ENCODE measurements at regions not wholly inside any gene's neighbourhood (a gene's known extent, or its start where the extent isn't known, plus 50 kb on each side); places are given as distances from the start of the nearest gene placed in this dataset.

DNA sequence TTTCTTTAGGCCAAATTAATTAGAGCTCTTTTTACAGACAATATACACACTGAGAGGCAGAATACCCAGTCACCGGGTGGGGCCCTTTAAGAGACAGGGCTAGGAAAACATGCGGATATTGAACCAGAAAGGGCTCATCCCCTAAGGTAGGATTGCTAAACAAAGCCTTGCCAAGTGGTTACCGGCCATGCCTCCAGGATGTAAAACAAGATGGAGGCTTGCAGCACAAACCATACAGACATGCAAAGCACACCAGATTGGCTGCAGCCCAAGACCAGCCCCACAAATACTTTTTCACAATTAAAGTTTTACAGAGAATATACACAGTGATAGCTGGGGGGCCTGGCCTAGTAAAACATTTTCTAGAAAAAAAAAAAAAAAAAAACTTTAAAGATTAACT is 210.0 kb downstream of the KLHL4 start:
- H3K27ac Mint-ChIP-seq = no peak overlapping the region
- H3K9me3 Mint-ChIP-seq = no peaks in the 10 kb centered on the region
- TF ChIP-seq, protein P1, sequence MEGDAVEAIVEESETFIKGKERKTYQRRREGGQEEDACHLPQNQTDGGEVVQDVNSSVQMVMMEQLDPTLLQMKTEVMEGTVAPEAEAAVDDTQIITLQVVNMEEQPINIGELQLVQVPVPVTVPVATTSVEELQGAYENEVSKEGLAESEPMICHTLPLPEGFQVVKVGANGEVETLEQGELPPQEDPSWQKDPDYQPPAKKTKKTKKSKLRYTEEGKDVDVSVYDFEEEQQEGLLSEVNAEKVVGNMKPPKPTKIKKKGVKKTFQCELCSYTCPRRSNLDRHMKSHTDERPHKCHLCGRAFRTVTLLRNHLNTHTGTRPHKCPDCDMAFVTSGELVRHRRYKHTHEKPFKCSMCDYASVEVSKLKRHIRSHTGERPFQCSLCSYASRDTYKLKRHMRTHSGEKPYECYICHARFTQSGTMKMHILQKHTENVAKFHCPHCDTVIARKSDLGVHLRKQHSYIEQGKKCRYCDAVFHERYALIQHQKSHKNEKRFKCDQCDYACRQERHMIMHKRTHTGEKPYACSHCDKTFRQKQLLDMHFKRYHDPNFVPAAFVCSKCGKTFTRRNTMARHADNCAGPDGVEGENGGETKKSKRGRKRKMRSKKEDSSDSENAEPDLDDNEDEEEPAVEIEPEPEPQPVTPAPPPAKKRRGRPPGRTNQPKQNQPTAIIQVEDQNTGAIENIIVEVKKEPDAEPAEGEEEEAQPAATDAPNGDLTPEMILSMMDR (IDR thresholded peaks at IDR 0.05) = no peak
- Histone ChIP-seq H3K4me3 (ENCODE audit: low read length) (no peak overlapping the region), H3K27me3 (ENCODE audit: control insufficient read depth in 1 of 2, insufficient read depth in 2 of 2, low read length in 2 of 2) (no peaks in the 10 kb centered on the region), H3K4me1 (ENCODE audit: insufficient read depth, low read length) (no peaks in the 10 kb centered on the region), H3K9me3 (ENCODE audit: control insufficient read depth in 1 of 2, insufficient read depth in 1 of 2, low read length in 2 of 2) (peaks cover 0 to 4% of the 10 kb centered on the region in 2 experiments), H3K27ac (ENCODE audit: low read depth in 1 of 2, low read length in 2 of 2) (no peak overlapping the region), H3K36me3 (ENCODE audit: insufficient read depth, low read length) (no peaks in the 10 kb centered on the region)
- ChIA-PET CTCF (no interaction called here), POLR2A (no interaction called here)
- intact Hi-C loops (cut with DNase I, micrococcal nuclease) = no loop called here
- no peaks in the 10 kb centered on the region for H3K27me3 Mint-ChIP-seq
- DNase-seq (no peak), ATAC-seq (ENCODE audit: poor library complexity) (no peak)
- no peaks in the 10 kb centered on the region for H3K36me3 Mint-ChIP-seq (ENCODE audit: low read depth)
- no peak overlapping the region for H3K4me3 Mint-ChIP-seq
- H3K4me1 Mint-ChIP-seq (ENCODE audit: low read depth) = no peaks in the 10 kb centered on the region

DNA sequence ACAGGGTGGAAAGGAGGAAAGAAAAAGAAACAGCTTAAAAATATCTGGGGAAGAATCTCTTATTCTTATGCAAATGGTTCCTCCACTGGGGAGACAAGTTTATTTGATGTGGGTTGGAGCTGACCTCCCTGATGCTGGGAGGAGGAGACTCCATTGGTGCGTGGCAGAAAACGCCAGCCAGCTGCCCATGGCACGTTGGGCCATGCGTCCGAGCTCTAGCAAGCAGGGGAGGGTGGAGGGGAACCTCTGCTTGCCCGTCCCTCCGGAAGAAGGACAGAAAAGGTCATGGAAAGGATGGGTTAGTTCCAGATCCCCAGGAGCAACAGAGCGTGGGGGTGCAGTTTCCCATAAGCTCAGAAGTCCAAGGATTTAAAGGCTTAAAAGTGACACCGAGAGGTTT is 210.4 kb downstream of the KLHL4 start:
- Histone ChIP-seq H3K4me3 (ENCODE audit: low read length) (no peak overlapping the region), H3K36me3 (ENCODE audit: insufficient read depth, low read length) (no peaks in the 10 kb centered on the region), H3K9me3 (ENCODE audit: control insufficient read depth in 1 of 2, insufficient read depth in 1 of 2, low read length in 2 of 2) (peaks cover 0 to 4% of the 10 kb centered on the region in 2 experiments), H3K27ac (ENCODE audit: low read depth in 1 of 2, low read length in 2 of 2) (no peak overlapping the region), H3K4me1 (ENCODE audit: insufficient read depth, low read length) (no peaks in the 10 kb centered on the region), H3K27me3 (ENCODE audit: control insufficient read depth in 1 of 2, insufficient read depth in 2 of 2, low read length in 2 of 2) (no peaks in the 10 kb centered on the region)
- ChIA-PET POLR2A (no interaction called here), CTCF (no interaction called here)
- no peaks in the 10 kb centered on the region for H3K36me3 Mint-ChIP-seq (ENCODE audit: low read depth)
- ATAC-seq (ENCODE audit: poor library complexity) = no peak
- no peaks in the 10 kb centered on the region for H3K4me1 Mint-ChIP-seq (ENCODE audit: low read depth)
- TF ChIP-seq, protein P1 (IDR thresholded peaks at IDR 0.05) = no peak
- DNase-seq = no peak
- intact Hi-C loops (cut with DNase I, micrococcal nuclease) = no loop called here
- no peaks in the 10 kb centered on the region for H3K9me3 Mint-ChIP-seq
- no peak overlapping the region for H3K4me3 Mint-ChIP-seq
- no peak overlapping the region for H3K27ac Mint-ChIP-seq
- H3K27me3 Mint-ChIP-seq = no peaks in the 10 kb centered on the region

DNA sequence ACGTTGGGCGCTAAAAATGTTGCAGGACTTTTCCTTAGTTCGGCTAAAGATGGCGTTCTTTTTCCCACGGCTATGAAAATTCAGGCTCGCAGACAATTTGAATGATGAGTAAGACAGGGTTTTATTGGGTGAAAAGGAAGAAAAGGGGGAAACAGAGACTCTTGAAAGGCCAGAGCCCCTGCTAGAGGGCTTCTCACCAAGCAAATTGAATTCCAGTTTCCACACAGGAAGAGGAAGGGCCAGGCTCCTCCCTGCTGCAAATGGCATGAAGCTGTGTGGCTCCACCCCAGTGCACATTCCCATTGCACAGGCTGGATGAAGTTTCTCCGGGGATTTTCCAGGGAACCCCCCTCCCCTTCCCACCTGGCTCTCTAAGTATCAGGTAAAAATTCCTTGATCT is 210.9 kb downstream of the KLHL4 start:
- Mint-ChIP-seq H3K4me1 (ENCODE audit: low read depth) (no peaks in the 10 kb centered on the region), H3K9me3 (no peaks in the 10 kb centered on the region), H3K4me3 (no peak overlapping the region), H3K27me3 (no peaks in the 10 kb centered on the region), H3K27ac (no peak overlapping the region), H3K36me3 (ENCODE audit: low read depth) (no peaks in the 10 kb centered on the region)
- H3K9me3 ChIP-seq (ENCODE audit: control insufficient read depth in 1 of 2, insufficient read depth in 1 of 2, low read length in 2 of 2) = peaks cover 0 to 4% of the 10 kb centered on the region in 2 experiments
- H3K4me1 ChIP-seq (ENCODE audit: insufficient read depth, low read length) = no peaks in the 10 kb centered on the region
- ChIA-PET CTCF (no interaction called here), POLR2A (no interaction called here)
- DNase-seq (no peak), ATAC-seq (ENCODE audit: poor library complexity) (no peak)
- TF ChIP-seq, protein P1 (IDR thresholded peaks at IDR 0.05) = no peak
- no peaks in the 10 kb centered on the region for H3K27me3 ChIP-seq (ENCODE audit: control insufficient read depth in 1 of 2, insufficient read depth in 2 of 2, low read length in 2 of 2)
- no peak overlapping the region for H3K4me3 ChIP-seq (ENCODE audit: low read length)
- no peaks in the 10 kb centered on the region for H3K36me3 ChIP-seq (ENCODE audit: insufficient read depth, low read length)
- intact Hi-C loops (cut with DNase I, micrococcal nuclease) = no loop called here
- H3K27ac ChIP-seq (ENCODE audit: low read depth in 1 of 2, low read length in 2 of 2) = no peak overlapping the region
